ENCODE measurements at regions not wholly inside any gene's neighbourhood (a gene's known extent, or its start where the extent isn't known, plus 50 kb on each side); places are given as distances from the start of the nearest gene placed in this dataset.

GRCh38 chr16:61074324-61074723, 961.9 kb downstream of the CDH8 start:
- H3K27ac Mint-ChIP-seq (ENCODE audit: unreplicated experiment) = no peak overlapping the region
- no peak for TF ChIP-seq CTCF (IDR thresholded peaks at IDR 0.05)
- H3K4me1 Mint-ChIP-seq (ENCODE audit: unreplicated experiment) = no peaks in the 10 kb centered on the region
- no peak for DNase-seq (ENCODE audit: extremely low spot score, unreplicated experiment)
- no peaks in the 10 kb centered on the region for H3K36me3 Mint-ChIP-seq (ENCODE audit: unreplicated experiment)
- H3K27me3 Mint-ChIP-seq (ENCODE audit: unreplicated experiment) = no peaks in the 10 kb centered on the region
- no peak overlapping the region for H3K4me3 Mint-ChIP-seq (ENCODE audit: unreplicated experiment)
- H3K9me3 Mint-ChIP-seq (ENCODE audit: unreplicated experiment) = peaks cover 14% of the 10 kb centered on the region

GRCh38 chr16:61057635-61058034, 978.6 kb downstream of the CDH8 start:
- no peak overlapping the region for H3K27ac Mint-ChIP-seq (ENCODE audit: unreplicated experiment)
- H3K4me1 Mint-ChIP-seq (ENCODE audit: unreplicated experiment) = no peaks in the 10 kb centered on the region
- no peaks in the 10 kb centered on the region for H3K27me3 Mint-ChIP-seq (ENCODE audit: unreplicated experiment)
- no peaks in the 10 kb centered on the region for H3K9me3 Mint-ChIP-seq (ENCODE audit: unreplicated experiment)
- H3K36me3 Mint-ChIP-seq (ENCODE audit: unreplicated experiment) = no peaks in the 10 kb centered on the region
- no peak overlapping the region for H3K4me3 Mint-ChIP-seq (ENCODE audit: unreplicated experiment)
- DNase-seq (ENCODE audit: extremely low spot score, unreplicated experiment) = no peak
- no peak for TF ChIP-seq CTCF (IDR thresholded peaks at IDR 0.05)

- Mint-ChIP-seq H3K27me3 (ENCODE audit: unreplicated experiment) (no peaks in the 10 kb centered on the region), H3K27ac (ENCODE audit: unreplicated experiment) (no peak overlapping the region), H3K4me1 (ENCODE audit: unreplicated experiment) (no peaks in the 10 kb centered on the region), H3K9me3 (ENCODE audit: unreplicated experiment) (no peaks in the 10 kb centered on the region), H3K4me3 (ENCODE audit: unreplicated experiment) (no peak overlapping the region), H3K36me3 (ENCODE audit: unreplicated experiment) (no peaks in the 10 kb centered on the region)
- TF ChIP-seq CTCF (IDR thresholded peaks at IDR 0.05) = no peak
- DNase-seq (ENCODE audit: extremely low spot score, unreplicated experiment) = no peak
Observed at GRCh38 chr16:61050547-61050946, 985.7 kb downstream of the CDH8 start.

GRCh38 chr16:61045931-61046330, 990.3 kb downstream of the CDH8 start:
- H3K27me3 Mint-ChIP-seq (ENCODE audit: unreplicated experiment) = no peaks in the 10 kb centered on the region
- no peaks in the 10 kb centered on the region for H3K4me1 Mint-ChIP-seq (ENCODE audit: unreplicated experiment)
- TF ChIP-seq CTCF (IDR thresholded peaks at IDR 0.05) = no peak
- no peak for DNase-seq (ENCODE audit: extremely low spot score, unreplicated experiment)
- H3K36me3 Mint-ChIP-seq (ENCODE audit: unreplicated experiment) = no peaks in the 10 kb centered on the region
- no peak overlapping the region for H3K27ac Mint-ChIP-seq (ENCODE audit: unreplicated experiment)
- H3K9me3 Mint-ChIP-seq (ENCODE audit: unreplicated experiment) = peaks cover 3% of the 10 kb centered on the region
- H3K4me3 Mint-ChIP-seq (ENCODE audit: unreplicated experiment) = no peak overlapping the region

- Mint-ChIP-seq H3K4me1 (ENCODE audit: unreplicated experiment) (no peaks in the 10 kb centered on the region), H3K9me3 (ENCODE audit: unreplicated experiment) (peaks cover 3% of the 10 kb centered on the region), H3K4me3 (ENCODE audit: unreplicated experiment) (no peak overlapping the region), H3K27ac (ENCODE audit: unreplicated experiment) (no peak overlapping the region), H3K27me3 (ENCODE audit: unreplicated experiment) (no peaks in the 10 kb centered on the region), H3K36me3 (ENCODE audit: unreplicated experiment) (no peaks in the 10 kb centered on the region)
- no peak for TF ChIP-seq CTCF (IDR thresholded peaks at IDR 0.05)
- DNase-seq (ENCODE audit: extremely low spot score, unreplicated experiment) = no peak
Observed at GRCh38 chr16:61042737-61043136, 993.5 kb downstream of the CDH8 start.
